Activated naive CD8-positive, alpha-beta T cell treated with anti-CD3 and anti-CD28 coated beads, Interleukin-2, amount 50 U/mL, for 24 hours (primary cell): ENCODE measurements at regions not wholly inside any gene's neighbourhood (a gene's known extent, or its start where the extent isn't known, plus 50 kb on each side); places are given as distances from the start of the nearest gene placed in this dataset.

ENCODE experiments used
- ATAC-seq: fragments of 150-1000 bp; cut with Tn5 transposase; one replicate; pipeline ENCODE4 v1.10.0; 2021
- DNase-seq: peaks from one replicate; pipeline ENCODE4 v3.0.0; 2021
- H3K27ac Mint-ChIP-seq: one replicate; pipeline ENCODE4 v1.8.0; 2021; ENCODE audit warnings: mild to moderate bottlenecking, mixed read lengths
- H3K27me3 Mint-ChIP-seq: one replicate; pipeline ENCODE4 v1.8.0; 2021; ENCODE audit warnings: mixed read lengths
- H3K36me3 Mint-ChIP-seq: one replicate; pipeline ENCODE4 v1.8.0; 2021; ENCODE audit warnings: low read depth, mixed read lengths
- H3K4me1 Mint-ChIP-seq: one replicate; pipeline ENCODE4 v1.8.0; 2021; ENCODE audit warnings: mixed read lengths
- H3K4me3 Mint-ChIP-seq: one replicate; pipeline ENCODE4 v1.8.0; 2021; ENCODE audit warnings: mild to moderate bottlenecking, moderate library complexity, mixed read lengths
- H3K9me3 Mint-ChIP-seq: one replicate; pipeline ENCODE4 v1.8.0; 2021; ENCODE audit warnings: mixed read lengths

GRCh38 chr21:15171546-15171945 lies 106.7 kb upstream of the NRIP1 start:
- H3K27me3 Mint-ChIP-seq = no peaks in the 10 kb centered on the region
- H3K27ac Mint-ChIP-seq = no peak overlapping the region
- no peak overlapping the region for H3K4me3 Mint-ChIP-seq
- no peaks in the 10 kb centered on the region for H3K9me3 Mint-ChIP-seq
- peaks cover 4% of the 10 kb centered on the region for H3K4me1 Mint-ChIP-seq
- no peak for ATAC-seq
- DNase-seq = no peak
- no peaks in the 10 kb centered on the region for H3K36me3 Mint-ChIP-seq

GRCh38 chr21:15172963-15173362 lies 108.2 kb upstream of the NRIP1 start:
- H3K27ac Mint-ChIP-seq = no peak overlapping the region
- H3K4me1 Mint-ChIP-seq = peaks cover 4% of the 10 kb centered on the region
- H3K9me3 Mint-ChIP-seq = no peaks in the 10 kb centered on the region
- no peaks in the 10 kb centered on the region for H3K27me3 Mint-ChIP-seq
- DNase-seq = no peak
- no peak for ATAC-seq
- no peaks in the 10 kb centered on the region for H3K36me3 Mint-ChIP-seq
- H3K4me3 Mint-ChIP-seq = no peak overlapping the region

DNA sequence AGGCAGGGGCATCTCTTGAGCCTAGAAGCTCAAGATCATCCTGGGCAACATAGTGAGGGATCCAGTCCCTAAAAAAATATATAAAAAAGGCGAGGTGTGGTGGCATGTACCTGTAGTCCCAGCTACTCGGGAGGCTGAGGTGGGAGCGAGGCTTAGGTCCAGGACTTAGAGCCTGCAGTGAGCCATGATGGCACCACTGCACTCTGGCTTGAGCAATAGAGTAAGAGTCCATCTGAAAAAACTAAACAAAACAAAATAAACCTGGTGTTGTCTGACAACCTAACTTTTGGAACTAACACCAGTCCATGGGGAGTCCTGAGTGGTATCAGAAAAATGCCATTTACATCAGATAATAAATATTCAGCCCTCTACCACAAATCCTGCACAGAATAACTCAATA lies 110.1 kb upstream of the NRIP1 start:
- Mint-ChIP-seq H3K27ac (no peak overlapping the region), H3K27me3 (no peaks in the 10 kb centered on the region), H3K4me3 (no peak overlapping the region), H3K9me3 (no peaks in the 10 kb centered on the region), H3K36me3 (no peaks in the 10 kb centered on the region), H3K4me1 (peaks cover 4% of the 10 kb centered on the region)
- ATAC-seq = no peak
- DNase-seq = no peak

- Mint-ChIP-seq H3K9me3 (no peaks in the 10 kb centered on the region), H3K4me1 (no peaks in the 10 kb centered on the region), H3K4me3 (no peak overlapping the region), H3K27ac (no peak overlapping the region), H3K27me3 (peaks cover 3% of the 10 kb centered on the region), H3K36me3 (no peaks in the 10 kb centered on the region)
- DNase-seq (no peak), ATAC-seq (no peak)
These were observed 117.9 kb upstream of the NRIP1 start for GRCh38 chr21:15182731-15183130.

DNA sequence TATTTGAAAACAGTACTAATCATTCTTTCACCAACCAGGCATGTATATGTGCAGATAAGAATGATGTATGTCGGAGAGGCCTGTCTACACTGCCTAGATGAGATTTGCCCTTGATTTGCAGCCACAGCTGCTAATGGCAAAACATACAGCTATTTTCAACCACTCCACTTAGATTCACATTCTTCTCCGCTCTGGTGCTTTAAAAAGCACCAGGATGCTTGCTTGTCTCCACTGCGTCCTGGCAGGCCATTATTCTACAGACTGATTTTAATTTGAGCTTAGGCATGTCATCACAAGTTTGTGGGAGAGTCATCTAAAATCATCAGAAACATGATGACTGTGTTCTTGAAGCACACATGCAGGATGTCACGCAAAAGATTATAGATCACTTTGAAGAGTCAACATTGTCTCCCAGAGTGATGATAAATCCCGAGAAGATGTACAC lies 119.0 kb upstream of the NRIP1 start:
- ATAC-seq = no peak
- Mint-ChIP-seq H3K4me1 (no peaks in the 10 kb centered on the region), H3K9me3 (no peaks in the 10 kb centered on the region), H3K27me3 (peaks cover 3% of the 10 kb centered on the region), H3K36me3 (no peaks in the 10 kb centered on the region), H3K4me3 (no peak overlapping the region), H3K27ac (no peak overlapping the region)
- DNase-seq = no peak

- H3K27ac Mint-ChIP-seq = no peak overlapping the region
- H3K36me3 Mint-ChIP-seq = no peaks in the 10 kb centered on the region
- peaks cover 3% of the 10 kb centered on the region for H3K27me3 Mint-ChIP-seq
- no peaks in the 10 kb centered on the region for H3K4me1 Mint-ChIP-seq
- DNase-seq = no peak
- no peak for ATAC-seq
- H3K9me3 Mint-ChIP-seq = no peaks in the 10 kb centered on the region
- no peak overlapping the region for H3K4me3 Mint-ChIP-seq
These were observed 125.6 kb upstream of the NRIP1 start for GRCh38 chr21:15190412-15190811.

- H3K27ac Mint-ChIP-seq = no peak overlapping the region
- no peaks in the 10 kb centered on the region for H3K36me3 Mint-ChIP-seq
- no peaks in the 10 kb centered on the region for H3K9me3 Mint-ChIP-seq
- peaks cover 3% of the 10 kb centered on the region for H3K27me3 Mint-ChIP-seq
- H3K4me1 Mint-ChIP-seq = no peaks in the 10 kb centered on the region
- H3K4me3 Mint-ChIP-seq = no peak overlapping the region
- DNase-seq = no peak
- no peak for ATAC-seq
These were observed 126.0 kb upstream of the NRIP1 start for GRCh38 chr21:15190837-15191236.

DNA sequence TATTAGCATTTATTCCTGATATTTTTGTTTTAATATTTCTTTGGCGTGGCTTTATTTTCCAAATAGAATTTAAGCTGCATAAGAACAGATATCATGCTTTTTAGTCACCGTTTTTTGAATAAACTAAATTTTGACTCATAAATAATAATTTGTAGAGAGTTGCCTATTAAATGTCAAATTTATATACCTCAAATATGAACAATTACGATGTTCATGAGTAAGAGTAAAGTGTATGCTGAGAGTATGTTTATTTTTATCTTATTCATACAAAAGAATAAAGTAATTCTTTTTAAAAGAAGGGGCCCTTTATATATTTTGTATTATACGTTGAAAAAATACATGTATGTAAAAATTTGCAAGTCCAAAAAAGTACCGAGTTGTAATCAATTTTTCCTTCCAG lies 126.5 kb upstream of the NRIP1 start:
- ATAC-seq (no peak), DNase-seq (no peak)
- H3K4me3 Mint-ChIP-seq = no peak overlapping the region
- no peaks in the 10 kb centered on the region for H3K36me3 Mint-ChIP-seq
- no peaks in the 10 kb centered on the region for H3K9me3 Mint-ChIP-seq
- no peaks in the 10 kb centered on the region for H3K4me1 Mint-ChIP-seq
- H3K27ac Mint-ChIP-seq = no peak overlapping the region
- H3K27me3 Mint-ChIP-seq = peaks cover 3% of the 10 kb centered on the region

GRCh38 chr21:15192243-15192642 lies 127.4 kb upstream of the NRIP1 start:
- ATAC-seq = no peak
- H3K4me3 Mint-ChIP-seq = no peak overlapping the region
- no peaks in the 10 kb centered on the region for H3K9me3 Mint-ChIP-seq
- no peak overlapping the region for H3K27ac Mint-ChIP-seq
- H3K27me3 Mint-ChIP-seq = peaks cover 3% of the 10 kb centered on the region
- DNase-seq = no peak
- H3K36me3 Mint-ChIP-seq = no peaks in the 10 kb centered on the region
- no peaks in the 10 kb centered on the region for H3K4me1 Mint-ChIP-seq

DNA sequence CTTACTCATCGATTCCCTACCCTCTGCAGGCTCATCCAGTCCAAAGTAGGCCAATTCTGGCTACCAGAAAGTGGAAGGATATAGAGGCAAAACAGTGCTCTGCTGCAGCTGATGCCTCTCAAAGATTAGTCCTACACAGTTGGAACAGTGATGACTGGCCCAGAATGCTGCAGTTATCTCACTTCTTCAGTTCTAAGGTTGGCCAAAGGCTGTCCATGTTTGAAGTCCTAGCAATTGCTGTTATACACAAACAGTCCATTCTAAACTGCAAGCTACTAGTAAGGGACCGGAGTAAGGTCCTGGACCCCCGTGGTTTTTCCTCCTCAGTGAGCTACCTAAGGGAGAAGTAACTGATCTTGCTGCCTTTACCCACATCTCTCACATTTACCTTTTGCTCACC lies 129.1 kb upstream of the NRIP1 start:
- ATAC-seq (no peak), DNase-seq (no peak)
- Mint-ChIP-seq H3K4me1 (no peaks in the 10 kb centered on the region), H3K27ac (no peak overlapping the region), H3K27me3 (no peaks in the 10 kb centered on the region), H3K36me3 (no peaks in the 10 kb centered on the region), H3K9me3 (no peaks in the 10 kb centered on the region), H3K4me3 (no peak overlapping the region)

DNA sequence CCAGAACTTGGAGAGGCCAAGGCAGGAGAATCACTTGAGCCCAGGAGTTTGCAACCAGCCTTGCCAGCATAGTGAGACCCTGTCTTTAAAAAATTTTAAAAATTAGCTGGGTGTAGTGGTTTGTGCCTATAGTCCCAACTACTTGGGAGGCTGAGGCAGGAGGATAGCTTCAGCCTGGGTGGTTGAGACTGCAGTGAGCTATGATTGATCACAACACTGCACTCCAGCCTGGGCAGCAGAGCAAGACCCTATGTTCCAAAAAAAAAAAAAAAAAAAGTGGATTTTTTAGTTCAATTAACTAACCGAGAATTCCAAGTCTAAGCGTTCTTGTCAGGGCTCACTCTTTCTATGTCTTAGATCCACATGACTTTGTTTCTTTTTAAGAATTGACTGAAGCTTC lies 130.3 kb upstream of the NRIP1 start:
- Mint-ChIP-seq H3K9me3 (no peaks in the 10 kb centered on the region), H3K27me3 (no peaks in the 10 kb centered on the region), H3K4me3 (no peak overlapping the region), H3K36me3 (no peaks in the 10 kb centered on the region), H3K4me1 (no peaks in the 10 kb centered on the region), H3K27ac (no peak overlapping the region)
- DNase-seq (no peak), ATAC-seq (no peak)

- DNase-seq (no peak), ATAC-seq (no peak)
- Mint-ChIP-seq H3K36me3 (no peaks in the 10 kb centered on the region), H3K4me3 (no peak overlapping the region), H3K4me1 (no peaks in the 10 kb centered on the region), H3K27ac (no peak overlapping the region), H3K9me3 (no peaks in the 10 kb centered on the region), H3K27me3 (no peaks in the 10 kb centered on the region)
These were observed 131.0 kb upstream of the NRIP1 start for GRCh38 chr21:15195768-15196167.

DNA sequence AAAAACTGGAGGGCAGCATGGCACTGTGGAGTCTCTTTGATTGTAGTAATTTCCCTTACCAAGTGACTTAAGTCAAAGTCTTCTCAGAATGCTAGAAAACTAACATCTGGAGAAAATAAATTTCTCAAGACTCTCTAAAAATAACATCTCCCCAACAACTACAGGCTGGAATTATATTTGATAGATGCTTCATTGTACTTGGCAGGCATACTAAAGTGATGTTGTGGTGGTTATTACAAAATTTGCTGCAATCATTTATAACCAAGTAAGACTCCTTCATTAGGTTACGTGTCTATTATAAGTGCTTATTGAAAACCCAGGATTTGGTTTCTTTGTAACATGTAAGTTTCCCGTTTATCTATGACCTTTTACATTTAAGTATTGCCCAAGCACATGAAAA lies 132.9 kb upstream of the NRIP1 start:
- no peak for DNase-seq
- no peak overlapping the region for H3K4me3 Mint-ChIP-seq
- no peaks in the 10 kb centered on the region for H3K9me3 Mint-ChIP-seq
- no peaks in the 10 kb centered on the region for H3K4me1 Mint-ChIP-seq
- peaks cover 2% of the 10 kb centered on the region for H3K27me3 Mint-ChIP-seq
- no peak overlapping the region for H3K27ac Mint-ChIP-seq
- H3K36me3 Mint-ChIP-seq = no peaks in the 10 kb centered on the region
- ATAC-seq = no peak

DNA sequence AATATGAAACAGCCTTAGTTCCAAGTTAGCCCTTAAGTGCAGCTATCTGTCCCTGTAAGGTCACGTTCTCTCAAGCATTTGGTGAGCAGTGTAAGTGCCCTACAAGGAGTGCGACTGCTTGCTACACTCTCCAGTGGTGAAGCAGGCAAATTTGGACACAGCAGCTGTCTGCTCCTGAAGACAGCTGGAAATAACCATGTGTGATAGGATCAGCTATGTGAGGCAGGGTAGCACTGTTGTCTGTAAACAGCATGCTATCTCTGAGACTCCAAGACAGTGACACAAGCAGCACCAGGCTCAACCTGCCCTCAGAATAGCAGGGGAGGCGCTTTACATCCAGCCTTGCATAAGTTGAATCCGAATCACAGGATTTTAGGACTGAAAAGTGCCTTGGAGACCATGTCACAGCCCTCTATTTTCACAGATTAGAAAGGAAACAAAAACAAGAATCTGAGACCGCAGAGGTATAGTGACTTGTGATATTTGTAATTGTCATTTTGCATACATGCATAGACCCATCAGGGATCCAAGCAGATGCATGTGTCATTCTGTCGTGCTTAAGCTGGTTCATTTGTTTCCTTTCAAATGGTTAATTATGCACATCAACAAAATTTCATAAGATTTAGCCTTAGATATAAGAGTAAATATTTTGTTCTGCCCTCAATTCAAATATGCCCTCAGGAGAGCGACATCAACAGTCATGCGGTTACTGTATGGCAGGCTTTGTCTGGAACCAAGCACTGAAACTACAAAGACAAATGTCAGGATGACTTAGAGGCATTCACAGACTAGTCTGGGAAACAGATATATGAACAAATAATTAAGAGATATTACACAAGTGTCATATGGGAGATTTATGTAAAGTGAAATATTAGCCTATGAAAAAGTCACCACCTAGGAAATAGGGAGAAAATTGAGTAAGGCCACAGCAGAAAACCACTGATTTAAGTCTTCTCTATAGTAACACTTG lies 134.9 kb upstream of the NRIP1 start:
- DNase-seq (no peak), ATAC-seq (no peak)
- Mint-ChIP-seq H3K27me3 (peaks cover 3% of the 10 kb centered on the region), H3K9me3 (no peaks in the 10 kb centered on the region), H3K4me3 (no peak overlapping the region), H3K27ac (no peak overlapping the region), H3K36me3 (no peaks in the 10 kb centered on the region), H3K4me1 (no peaks in the 10 kb centered on the region)

- H3K4me1 Mint-ChIP-seq = no peaks in the 10 kb centered on the region
- DNase-seq (no peak), ATAC-seq (no peak)
- no peaks in the 10 kb centered on the region for H3K36me3 Mint-ChIP-seq
- H3K9me3 Mint-ChIP-seq = no peaks in the 10 kb centered on the region
- peaks cover 8% of the 10 kb centered on the region for H3K27me3 Mint-ChIP-seq
- no peak overlapping the region for H3K27ac Mint-ChIP-seq
- H3K4me3 Mint-ChIP-seq = no peak overlapping the region
These were observed 138.9 kb upstream of the NRIP1 start for GRCh38 chr21:15203740-15204139.
